Neural progenitor cell (in vitro differentiated cells): ENCODE measurements at regions not wholly inside any gene's neighbourhood (a gene's known extent, or its start where the extent isn't known, plus 50 kb on each side); places are given as distances from the start of the nearest gene placed in this dataset.

Experiments
- DNase-seq: peaks from one replicate; pipeline ENCODE4 v3.0.0-alpha.2; 2016; ENCODE audit warnings: low spot score
- H2AFZ ChIP-seq: fragments of 200-600 bp; sonication (generic); replicated peaks from 2 replicates; pipeline ENCODE4 v1.6.1; 2016; ENCODE audit warnings: antibody characterized with exemption
- H3F3A ChIP-seq: fragments of 200-600 bp; sonication (generic); 2 replicates; pipeline ENCODE4 v1.6.1; 2016; ENCODE audit warnings: antibody characterized with exemption, low read depth
- H3K27ac ChIP-seq: fragments of 200-600 bp; sonication (generic); 2 replicates; pipeline ENCODE4 v1.5.1; 2016; ENCODE audit warnings: mild to moderate bottlenecking
- H3K27me3 ChIP-seq: fragments of 200-600 bp; sonication (generic); 2 replicates; pipeline ENCODE4 v1.6.1; 2016; ENCODE audit warnings: mild to moderate bottlenecking, moderate library complexity
- H3K36me3 ChIP-seq: fragments of 200-600 bp; sonication (generic); 2 replicates; pipeline ENCODE4 v1.5.1; 2016
- H3K4me1 ChIP-seq: fragments of 200-600 bp; sonication (generic); 2 replicates; pipeline ENCODE4 v1.6.1; 2016; ENCODE audit warnings: mixed run types
- H3K4me2 ChIP-seq: fragments of 200-600 bp; sonication (generic); 2 replicates; pipeline ENCODE4 v1.6.1; 2016
- H3K4me3 ChIP-seq: fragments of 200-600 bp; sonication (generic); 2 replicates; pipeline ENCODE4 v1.5.1; 2016
- H3K79me2 ChIP-seq: fragments of 200-600 bp; sonication (generic); 2 replicates; pipeline ENCODE4 v1.6.1; 2016; ENCODE audit warnings: low read depth
- H3K9ac ChIP-seq: fragments of 200-600 bp; sonication (generic); 2 replicates; pipeline ENCODE4 v1.6.1; 2016
- H3K9me3 ChIP-seq: fragments of 200-600 bp; sonication (generic); 2 replicates; pipeline ENCODE4 v1.5.1; 2016; ENCODE audit warnings: low read depth
- H4K20me1 ChIP-seq: fragments of 200-600 bp; sonication (generic); 2 replicates; pipeline ENCODE4 v1.6.1; 2016; ENCODE audit warnings: low read depth
- H3K27ac Mint-ChIP-seq: 3 replicates; pipeline ENCODE4 v1.8.0; 2021; ENCODE audit warnings: mixed read lengths
- H3K27me3 Mint-ChIP-seq: 2 replicates; pipeline ENCODE4 v1.8.0; 2022; ENCODE audit warnings: low read depth, mild to moderate bottlenecking, inconsistent platforms, moderate library complexity, mixed read lengths; ENCODE audit not compliant: insufficient read depth
- H3K36me3 Mint-ChIP-seq: 3 replicates; pipeline ENCODE4 v1.8.0; 2021; ENCODE audit warnings: mixed read lengths
- H3K4me1 Mint-ChIP-seq: 3 replicates; pipeline ENCODE4 v1.8.0; 2021; ENCODE audit warnings: mixed read lengths
- H3K4me3 Mint-ChIP-seq: 3 replicates; pipeline ENCODE4 v1.8.0; 2021; ENCODE audit warnings: mild to moderate bottlenecking, moderate library complexity, mixed read lengths
- H3K9me3 Mint-ChIP-seq: 3 replicates; pipeline ENCODE4 v1.8.0; 2020; ENCODE audit warnings: mixed read lengths
- CTCF ChIP-seq: fragments of 200-600 bp; sonication (generic); IDR thresholded peaks from 2 replicates; pipeline ENCODE4 v1.5.1; 2017; ENCODE audit warnings: antibody characterized with exemption, mild to moderate bottlenecking
- EZH2 ChIP-seq: fragments of 200-600 bp; sonication (generic); IDR thresholded peaks from 2 replicates; pipeline ENCODE4 v1.6.1; 2017; ENCODE audit warnings: antibody characterized with exemption, mild to moderate bottlenecking, moderate library complexity
- EZH2phosphoT487 ChIP-seq: fragments of 200-600 bp; sonication (generic); IDR thresholded peaks from 2 replicates; pipeline ENCODE4 v1.6.1; 2017; ENCODE audit warnings: antibody characterized with exemption

GRCh38 chr13:104694397-104694796 lies 1628.2 kb upstream of the SLC10A2 start:
- no peaks in the 10 kb centered on the region for H3K27me3 Mint-ChIP-seq
- H4K20me1 ChIP-seq = no peaks in the 10 kb centered on the region
- H3K9me3 ChIP-seq = no peaks in the 10 kb centered on the region
- no peak overlapping the region for H3K27ac ChIP-seq
- no peak for DNase-seq
- H3K4me2 ChIP-seq = no peak overlapping the region
- H3K9ac ChIP-seq = no peak overlapping the region
- TF ChIP-seq EZH2phosphoT487 = no peak
- no peak for TF ChIP-seq EZH2
- TF ChIP-seq CTCF = no peak
- no peaks in the 10 kb centered on the region for H3K4me1 ChIP-seq
- H2AFZ ChIP-seq = no peak overlapping the region
- no peaks in the 10 kb centered on the region for H3K36me3 Mint-ChIP-seq
- H3K4me1 Mint-ChIP-seq = peaks cover 3% of the 10 kb centered on the region
- no peaks in the 10 kb centered on the region for H3F3A ChIP-seq
- no peaks in the 10 kb centered on the region for H3K9me3 Mint-ChIP-seq
- H3K4me3 Mint-ChIP-seq = no peak overlapping the region
- H3K79me2 ChIP-seq = no peaks in the 10 kb centered on the region
- no peak overlapping the region for H3K27ac Mint-ChIP-seq
- H3K4me3 ChIP-seq = no peak overlapping the region
- H3K36me3 ChIP-seq = no peaks in the 10 kb centered on the region
- H3K27me3 ChIP-seq = no peaks in the 10 kb centered on the region

GRCh38 chr13:104693126-104693525 lies 1626.9 kb upstream of the SLC10A2 start:
- Histone ChIP-seq H3K27ac (no peak overlapping the region), H3K9ac (no peak overlapping the region), H3K36me3 (no peaks in the 10 kb centered on the region), H3K79me2 (no peaks in the 10 kb centered on the region), H3K4me3 (no peak overlapping the region), H3K27me3 (no peaks in the 10 kb centered on the region), H2AFZ (no peak overlapping the region), H3K4me1 (no peaks in the 10 kb centered on the region), H3F3A (no peaks in the 10 kb centered on the region), H3K4me2 (no peak overlapping the region), H3K9me3 (no peaks in the 10 kb centered on the region), H4K20me1 (no peaks in the 10 kb centered on the region)
- TF ChIP-seq CTCF = no peak
- no peak for TF ChIP-seq EZH2
- no peak for TF ChIP-seq EZH2phosphoT487
- H3K4me3 Mint-ChIP-seq = no peak overlapping the region
- DNase-seq = no peak
- no peaks in the 10 kb centered on the region for H3K9me3 Mint-ChIP-seq
- H3K27ac Mint-ChIP-seq = no peak overlapping the region
- no peaks in the 10 kb centered on the region for H3K27me3 Mint-ChIP-seq
- H3K36me3 Mint-ChIP-seq = no peaks in the 10 kb centered on the region
- H3K4me1 Mint-ChIP-seq = peaks cover 3% of the 10 kb centered on the region

- Histone ChIP-seq H3K79me2 (no peaks in the 10 kb centered on the region), H3K27ac (no peak overlapping the region), H3K4me3 (no peak overlapping the region), H3K9me3 (no peaks in the 10 kb centered on the region), H3F3A (no peaks in the 10 kb centered on the region), H3K27me3 (no peaks in the 10 kb centered on the region), H4K20me1 (no peaks in the 10 kb centered on the region), H3K4me1 (no peaks in the 10 kb centered on the region), H3K9ac (no peak overlapping the region), H2AFZ (no peak overlapping the region), H3K36me3 (no peaks in the 10 kb centered on the region), H3K4me2 (no peak overlapping the region)
- Mint-ChIP-seq H3K4me3 (no peak overlapping the region), H3K36me3 (no peaks in the 10 kb centered on the region), H3K27me3 (no peaks in the 10 kb centered on the region), H3K9me3 (no peaks in the 10 kb centered on the region), H3K4me1 (peaks cover 3% of the 10 kb centered on the region), H3K27ac (no peak overlapping the region)
- TF ChIP-seq EZH2 = no peak
- TF ChIP-seq EZH2phosphoT487 = no peak
- no peak for TF ChIP-seq CTCF
- DNase-seq = no peak
Observed at GRCh38 chr13:104691767-104692467, 1625.7 kb upstream of the SLC10A2 start.
